SK-N-MC (cell line): ENCODE measurements at regions not wholly inside any gene's neighbourhood (a gene's known extent, or its start where the extent isn't known, plus 50 kb on each side); places are given as distances from the start of the nearest gene placed in this dataset.

Source experiments
- EZH2 ChIP-seq: fragments of 200-600 bp; sonication (generic); IDR thresholded peaks from one replicate; pipeline ENCODE4 v1.6.1; 2017; ENCODE audit warnings: antibody characterized with exemption
- FOXP2 ChIP-seq: optimal IDR thresholded peaks from 2 replicates; pipeline ENCODE3; 2011; ENCODE audit warnings: mild to moderate bottlenecking, moderate library complexity; ENCODE audit not compliant: insufficient read depth; ENCODE audit errors: extremely low read length, control extremely low read depth
- POLR2AphosphoS5 ChIP-seq: IDR thresholded peaks from 2 replicates; pipeline ENCODE4 v1.6.1; 2012; ENCODE audit warnings: mild to moderate bottlenecking, low read depth, low read length, borderline replicate concordance

DNA sequence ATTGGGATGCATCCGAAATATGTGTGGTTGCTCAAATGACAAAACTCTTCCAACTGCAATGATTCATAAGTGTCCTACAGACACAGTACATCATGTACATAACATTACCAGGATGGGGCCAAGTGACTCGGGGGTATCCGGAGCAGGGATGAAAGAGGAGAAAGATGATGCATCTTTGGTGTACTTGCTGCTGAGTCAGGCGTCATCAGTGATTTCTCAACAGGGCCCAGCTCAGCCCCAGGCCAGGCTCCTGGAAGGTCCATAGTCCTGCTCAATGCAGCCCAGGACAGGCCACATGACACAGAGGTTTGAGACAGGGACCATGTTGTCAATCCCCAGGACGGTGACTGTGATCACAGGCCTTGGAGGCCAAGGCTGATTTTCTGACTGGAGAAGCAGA, 59.3 kb downstream of the GGTLC2 start:
- TF ChIP-seq POLR2AphosphoS5, result no peak
- TF ChIP-seq EZH2, result no peak
- TF ChIP-seq FOXP2, result no peak
